ENCODE measurements at regions not wholly inside any gene's neighbourhood (a gene's known extent, or its start where the extent isn't known, plus 50 kb on each side); places are given as distances from the start of the nearest gene placed in this dataset.

DNA sequence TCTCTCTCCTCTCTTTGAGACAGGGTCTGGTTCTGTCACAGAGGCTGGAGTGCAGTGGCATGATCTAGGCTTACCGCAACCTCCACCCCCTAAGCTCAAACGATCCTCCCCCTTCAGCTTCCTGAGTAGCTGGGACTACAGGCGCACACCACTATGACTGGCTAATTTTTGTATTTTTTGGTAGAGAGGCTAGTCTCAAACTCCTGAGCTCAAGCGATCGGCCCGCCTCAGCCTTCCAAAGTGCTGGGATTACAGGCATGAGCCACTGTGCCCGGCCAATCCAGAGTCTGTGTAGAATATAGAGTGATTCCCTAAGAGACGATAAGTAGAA, 65.8 kb upstream of the RPH3AL start:
- TF ChIP-seq POLR2A (IDR thresholded peaks at IDR 0.05; ENCODE audit: low read length) (no peak), PHF8 (IDR thresholded peaks at IDR 0.05; ENCODE audit: borderline replicate concordance, low read depth) (no peak), SREBF2 (IDR thresholded peaks at IDR 0.05) (no peak), MAZ (IDR thresholded peaks at IDR 0.05; ENCODE audit: borderline replicate concordance, low read depth, low read length) (no peak), MYC (IDR thresholded peaks at IDR 0.05; ENCODE audit: borderline replicate concordance, low read length) (no peak)
- TF ChIP-seq, protein P1, sequence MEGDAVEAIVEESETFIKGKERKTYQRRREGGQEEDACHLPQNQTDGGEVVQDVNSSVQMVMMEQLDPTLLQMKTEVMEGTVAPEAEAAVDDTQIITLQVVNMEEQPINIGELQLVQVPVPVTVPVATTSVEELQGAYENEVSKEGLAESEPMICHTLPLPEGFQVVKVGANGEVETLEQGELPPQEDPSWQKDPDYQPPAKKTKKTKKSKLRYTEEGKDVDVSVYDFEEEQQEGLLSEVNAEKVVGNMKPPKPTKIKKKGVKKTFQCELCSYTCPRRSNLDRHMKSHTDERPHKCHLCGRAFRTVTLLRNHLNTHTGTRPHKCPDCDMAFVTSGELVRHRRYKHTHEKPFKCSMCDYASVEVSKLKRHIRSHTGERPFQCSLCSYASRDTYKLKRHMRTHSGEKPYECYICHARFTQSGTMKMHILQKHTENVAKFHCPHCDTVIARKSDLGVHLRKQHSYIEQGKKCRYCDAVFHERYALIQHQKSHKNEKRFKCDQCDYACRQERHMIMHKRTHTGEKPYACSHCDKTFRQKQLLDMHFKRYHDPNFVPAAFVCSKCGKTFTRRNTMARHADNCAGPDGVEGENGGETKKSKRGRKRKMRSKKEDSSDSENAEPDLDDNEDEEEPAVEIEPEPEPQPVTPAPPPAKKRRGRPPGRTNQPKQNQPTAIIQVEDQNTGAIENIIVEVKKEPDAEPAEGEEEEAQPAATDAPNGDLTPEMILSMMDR (IDR thresholded peaks at IDR 0.05) = no peak
